CD4-positive, alpha-beta T cell (primary cell): ENCODE measurements at regions not wholly inside any gene's neighbourhood (a gene's known extent, or its start where the extent isn't known, plus 50 kb on each side); places are given as distances from the start of the nearest gene placed in this dataset.

Source experiments
- ATAC-seq: fragments of 200-7000 bp; cut with Tn5 transposase; one replicate; pipeline ENCODE4 v1.10.0; 2022; ENCODE audit warnings: mild to moderate bottlenecking; ENCODE audit not compliant: poor library complexity
- CTCF ChIA-PET: fragments of 350-600 bp; sonication (Branson Sonifier 250); formaldehyde crosslinking; loops from one replicate; lab custom pipeline; 2021; ENCODE audit warnings: antibody characterized with exemption, inconsistent platforms; lab: Charles Lee
- POLR2A ChIA-PET: fragments of 350-600 bp; sonication (Branson Sonifier 250); formaldehyde crosslinking; loops from one replicate; lab custom pipeline; 2021; ENCODE audit warnings: antibody characterized with exemption, inconsistent platforms; lab: Charles Lee
- DNase-seq, 14 experiments: peaks; one replicate each; pipeline ENCODE4 v3.0.0-alpha.2; 2013 to 2020; ENCODE audit warnings: mixed read lengths in 2 of 14
- H3K27ac ChIP-seq, 2 donors: one replicate each; pipeline versions ENCODE4 v1.5.1 to v1.7.0; 2013; ENCODE audit warnings: low read length in 2 of 2, low read depth in 1 of 2, mild to moderate bottlenecking in 1 of 2
- H3K27me3 ChIP-seq, 2 experiments: 1 replicate in 1 of 2; 2 replicates in 1 of 2; pipeline versions ENCODE4 v1.6.1 to v1.7.0; 2013; ENCODE audit warnings: low read length in 2 of 2, control low read depth in 1 of 2, mild to moderate bottlenecking in 1 of 2, moderate library complexity in 1 of 2; ENCODE audit not compliant: insufficient read depth in 2 of 2, control insufficient read depth in 1 of 2
- H3K36me3 ChIP-seq: one replicate; pipeline ENCODE4 v1.6.1; 2013; ENCODE audit warnings: low read length, control low read depth; ENCODE audit not compliant: insufficient read depth
- H3K4me1 ChIP-seq: one replicate; pipeline ENCODE4 v1.6.1; 2013; ENCODE audit warnings: low read length, control low read depth; ENCODE audit not compliant: insufficient read depth
- H3K4me3 ChIP-seq: one replicate; pipeline ENCODE4 v1.5.1; 2013; ENCODE audit warnings: mild to moderate bottlenecking, low read length, moderate library complexity
- H3K9me3 ChIP-seq, 2 experiments: 1 replicate in 1 of 2; 2 replicates in 1 of 2; pipeline versions ENCODE4 v1.6.1 to v1.7.0; 2013; ENCODE audit warnings: low read length in 2 of 2, mild to moderate bottlenecking in 2 of 2, control low read depth in 1 of 2, moderate library complexity in 1 of 2; ENCODE audit not compliant: control insufficient read depth in 1 of 2, insufficient read depth in 1 of 2
- H3K27ac Mint-ChIP-seq: one replicate; pipeline ENCODE4 v1.8.0; 2020; ENCODE audit warnings: mixed read lengths
- H3K27me3 Mint-ChIP-seq: one replicate; pipeline ENCODE4 v1.8.0; 2021; ENCODE audit warnings: mixed read lengths
- H3K36me3 Mint-ChIP-seq: one replicate; pipeline ENCODE4 v1.8.0; 2021; ENCODE audit warnings: low read depth, mixed read lengths
- H3K4me1 Mint-ChIP-seq: one replicate; pipeline ENCODE4 v1.8.0; 2021; ENCODE audit warnings: low read depth, mixed read lengths
- H3K4me3 Mint-ChIP-seq: one replicate; pipeline ENCODE4 v1.8.0; 2020; ENCODE audit warnings: mild to moderate bottlenecking, mixed read lengths
- H3K9me3 Mint-ChIP-seq: one replicate; pipeline ENCODE4 v1.8.0; 2020; ENCODE audit warnings: mixed read lengths
- CTCF ChIP-seq: fragments of 200-600 bp; IDR thresholded peaks from one replicate; pipeline ENCODE4 v1.8.0; 2022; ENCODE audit warnings: antibody characterized with exemption, mild to moderate bottlenecking
- intact Hi-C, 2 experiments: fragments of 100-400 bp; cut with DNase I in 1 of 2; cut with micrococcal nuclease in 1 of 2; formaldehyde crosslinking; loops; one replicate each; pipeline versions ENCODE4 v1.15.1 to v1.9.0; 2023 to 2025; cut with DNase I, micrococcal nuclease

DNA sequence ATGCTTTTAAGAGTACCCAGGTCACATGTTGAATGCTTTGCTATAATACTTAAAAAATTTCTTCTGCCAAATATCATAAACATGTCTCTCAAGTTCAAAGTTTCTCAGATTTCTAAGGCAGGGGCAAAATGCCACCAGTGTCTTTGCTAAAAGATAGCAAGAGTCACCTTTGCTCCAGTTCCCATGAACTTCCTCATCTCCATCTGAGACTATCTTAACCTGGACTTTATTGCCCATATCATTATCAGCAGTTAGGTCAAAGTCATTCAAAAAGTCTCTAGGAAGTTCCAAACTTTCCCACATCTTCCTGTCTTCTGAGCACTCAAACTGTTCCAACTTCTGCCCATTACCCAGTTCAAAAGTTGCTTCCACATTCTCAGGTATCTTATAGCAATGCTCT is 307.6 kb upstream of the TNC start:
- H3K9me3 ChIP-seq: peaks cover 8 to 15% of the 10 kb centered on the region in 2 experiments
- H3K4me3 ChIP-seq: no peak overlapping the region
- Mint-ChIP-seq H3K9me3 (peaks cover 8% of the 10 kb centered on the region), H3K27ac (no peak overlapping the region), H3K4me1 (no peaks in the 10 kb centered on the region), H3K4me3 (no peak overlapping the region), H3K27me3 (no peaks in the 10 kb centered on the region), H3K36me3 (no peaks in the 10 kb centered on the region)
- no peak for TF ChIP-seq CTCF
- DNase-seq (no peak), ATAC-seq (no peak)
- H3K4me1 ChIP-seq: no peaks in the 10 kb centered on the region
- no peaks in the 10 kb centered on the region for H3K27me3 ChIP-seq
- no peak overlapping the region for H3K27ac ChIP-seq
- POLR2A ChIA-PET: no interaction called here
- H3K36me3 ChIP-seq: no peaks in the 10 kb centered on the region
- CTCF ChIA-PET: no interaction called here
- intact Hi-C loops: no loop called here

GRCh38 chr9:115437418-115437817 is 319.5 kb upstream of the TNC start:
- no peaks in the 10 kb centered on the region for H3K4me1 ChIP-seq
- no peaks in the 10 kb centered on the region for H3K36me3 ChIP-seq
- no peak overlapping the region for H3K4me3 ChIP-seq
- no peak for ATAC-seq
- no peaks in the 10 kb centered on the region for H3K9me3 Mint-ChIP-seq
- no peak for DNase-seq
- TF ChIP-seq CTCF: no peak
- H3K36me3 Mint-ChIP-seq: no peaks in the 10 kb centered on the region
- no peaks in the 10 kb centered on the region for H3K27me3 Mint-ChIP-seq
- ChIA-PET CTCF (no interaction called here), POLR2A (no interaction called here)
- no peaks in the 10 kb centered on the region for H3K9me3 ChIP-seq
- no peak overlapping the region for H3K4me3 Mint-ChIP-seq
- intact Hi-C loops: no loop called here
- no peak overlapping the region for H3K27ac Mint-ChIP-seq
- H3K4me1 Mint-ChIP-seq: no peaks in the 10 kb centered on the region
- peaks cover 0 to 3% of the 10 kb centered on the region in 2 experiments for H3K27me3 ChIP-seq
- H3K27ac ChIP-seq: no peak overlapping the region

DNA sequence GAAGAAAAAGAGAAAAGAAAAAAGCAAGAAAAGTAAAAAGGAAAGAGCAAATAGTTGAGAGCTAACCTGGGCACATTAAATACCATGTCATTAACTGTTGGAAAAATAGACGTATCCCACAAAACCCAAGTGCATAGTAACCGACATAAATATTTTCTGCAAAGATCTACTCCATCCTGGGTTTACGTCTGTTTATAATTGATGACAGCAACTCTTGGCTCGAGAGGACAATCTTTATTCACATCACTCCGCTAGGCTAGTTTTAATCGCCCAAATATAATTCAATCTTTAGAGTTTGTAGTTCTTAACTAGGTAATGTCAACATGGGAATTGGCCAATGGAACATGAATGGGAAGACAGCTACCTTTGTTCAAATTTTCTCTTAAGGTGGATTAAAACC is 321.7 kb upstream of the TNC start:
- H3K27me3 Mint-ChIP-seq: peaks cover 4% of the 10 kb centered on the region

More for the DNA sequence above, 321.7 kb upstream of the TNC start:
- no peak overlapping the region for H3K4me3 ChIP-seq
- Mint-ChIP-seq H3K4me3 (no peak overlapping the region), H3K27ac (no peak overlapping the region), H3K36me3 (no peaks in the 10 kb centered on the region), H3K9me3 (no peaks in the 10 kb centered on the region), H3K4me1 (no peaks in the 10 kb centered on the region)
- intact Hi-C loops: no loop called here
- ChIA-PET POLR2A (no interaction called here), CTCF (no interaction called here)
- H3K27me3 ChIP-seq: peaks cover 0 to 3% of the 10 kb centered on the region in 2 experiments
- ATAC-seq: no peak
- H3K9me3 ChIP-seq: no peaks in the 10 kb centered on the region
- no peak overlapping the region for H3K27ac ChIP-seq
- no peak for TF ChIP-seq CTCF
- H3K4me1 ChIP-seq: no peaks in the 10 kb centered on the region
- no peaks in the 10 kb centered on the region for H3K36me3 ChIP-seq
- no peak for DNase-seq
